ENCODE measurements at regions not wholly inside any gene's neighbourhood (a gene's known extent, or its start where the extent isn't known, plus 50 kb on each side); places are given as distances from the start of the nearest gene placed in this dataset.

GRCh38 chr20:54293526-54293925, 85.6 kb downstream of the PFDN4 start:
- no peak overlapping the region for H3K27ac Mint-ChIP-seq (ENCODE audit: unreplicated experiment)
- H3K27me3 Mint-ChIP-seq (ENCODE audit: low read depth) = peaks cover 13% of the 10 kb centered on the region
- no peak for DNase-seq (ENCODE audit: low spot score)
- no peaks in the 10 kb centered on the region for H3K36me3 Mint-ChIP-seq (ENCODE audit: low read depth)
- no peaks in the 10 kb centered on the region for H3K9me3 Mint-ChIP-seq (ENCODE audit: low read depth)
- H3K4me1 Mint-ChIP-seq (ENCODE audit: low read depth) = no peaks in the 10 kb centered on the region
- TF ChIP-seq CTCF (IDR thresholded peaks at IDR 0.05) = no peak
- H3K4me3 Mint-ChIP-seq (ENCODE audit: unreplicated experiment) = no peak overlapping the region

GRCh38 chr20:54294094-54294493, 86.2 kb downstream of the PFDN4 start:
- H3K36me3 Mint-ChIP-seq (ENCODE audit: low read depth) = no peaks in the 10 kb centered on the region
- no peaks in the 10 kb centered on the region for H3K4me1 Mint-ChIP-seq (ENCODE audit: low read depth)
- peaks cover 13% of the 10 kb centered on the region for H3K27me3 Mint-ChIP-seq (ENCODE audit: low read depth)
- no peak for DNase-seq (ENCODE audit: low spot score)
- H3K27ac Mint-ChIP-seq (ENCODE audit: unreplicated experiment) = no peak overlapping the region
- no peaks in the 10 kb centered on the region for H3K9me3 Mint-ChIP-seq (ENCODE audit: low read depth)
- no peak overlapping the region for H3K4me3 Mint-ChIP-seq (ENCODE audit: unreplicated experiment)
- TF ChIP-seq CTCF (IDR thresholded peaks at IDR 0.05) = no peak

GRCh38 chr20:54295686-54296085, 87.8 kb downstream of the PFDN4 start:
- H3K9me3 Mint-ChIP-seq (ENCODE audit: low read depth) = no peaks in the 10 kb centered on the region
- no peak for DNase-seq (ENCODE audit: low spot score)
- H3K27ac Mint-ChIP-seq (ENCODE audit: unreplicated experiment) = no peak overlapping the region
- TF ChIP-seq CTCF (IDR thresholded peaks at IDR 0.05) = no peak
- H3K4me3 Mint-ChIP-seq (ENCODE audit: unreplicated experiment) = no peak overlapping the region
- no peaks in the 10 kb centered on the region for H3K36me3 Mint-ChIP-seq (ENCODE audit: low read depth)
- H3K27me3 Mint-ChIP-seq (ENCODE audit: low read depth) = peaks cover 19% of the 10 kb centered on the region
- no peaks in the 10 kb centered on the region for H3K4me1 Mint-ChIP-seq (ENCODE audit: low read depth)

- no peak for DNase-seq (ENCODE audit: low spot score)
- no peaks in the 10 kb centered on the region for H3K36me3 Mint-ChIP-seq (ENCODE audit: low read depth)
- no peaks in the 10 kb centered on the region for H3K9me3 Mint-ChIP-seq (ENCODE audit: low read depth)
- no peaks in the 10 kb centered on the region for H3K4me1 Mint-ChIP-seq (ENCODE audit: low read depth)
- H3K27ac Mint-ChIP-seq (ENCODE audit: unreplicated experiment) = no peak overlapping the region
- TF ChIP-seq CTCF (IDR thresholded peaks at IDR 0.05) = no peak
- no peaks in the 10 kb centered on the region for H3K27me3 Mint-ChIP-seq (ENCODE audit: low read depth)
- no peak overlapping the region for H3K4me3 Mint-ChIP-seq (ENCODE audit: unreplicated experiment)
Observed at GRCh38 chr20:54305421-54305820, 97.5 kb downstream of the PFDN4 start.

GRCh38 chr20:54306985-54307710, 99.3 kb downstream of the PFDN4 start:
- H3K36me3 Mint-ChIP-seq (ENCODE audit: low read depth) = no peaks in the 10 kb centered on the region
- no peak overlapping the region for H3K4me3 Mint-ChIP-seq (ENCODE audit: unreplicated experiment)
- TF ChIP-seq CTCF (IDR thresholded peaks at IDR 0.05) = no peak
- no peak overlapping the region for H3K27ac Mint-ChIP-seq (ENCODE audit: unreplicated experiment)
- no peak for DNase-seq (ENCODE audit: low spot score)
- H3K27me3 Mint-ChIP-seq (ENCODE audit: low read depth) = no peaks in the 10 kb centered on the region
- H3K9me3 Mint-ChIP-seq (ENCODE audit: low read depth) = no peaks in the 10 kb centered on the region
- no peaks in the 10 kb centered on the region for H3K4me1 Mint-ChIP-seq (ENCODE audit: low read depth)
